ENCODE measurements at regions not wholly inside any gene's neighbourhood (a gene's known extent, or its start where the extent isn't known, plus 50 kb on each side); places are given as distances from the start of the nearest gene placed in this dataset.

- TF ChIP-seq POLR2A (IDR thresholded peaks at IDR 0.05) (no peak), CTCF (IDR thresholded peaks at IDR 0.05) (no peak)
Measured at GRCh38 chr20:48011025-48011424, 225.7 kb upstream of the SULF2 start.

Data from body of pancreas (tissue), 4 donors.